OCI-LY7 (cell line): ENCODE measurements at regions not wholly inside any gene's neighbourhood (a gene's known extent, or its start where the extent isn't known, plus 50 kb on each side); places are given as distances from the start of the nearest gene placed in this dataset.

Source experiments
- CTCF ChIP-seq: fragments of 200-600 bp; sonication (generic); conservative IDR thresholded peaks from 2 replicates; pipeline ENCODE4 v1.5.1; 2014; ENCODE audit warnings: mild to moderate bottlenecking, antibody characterized with exemption, low read length, moderate library complexity, mixed read lengths
- EZH2phosphoT487 ChIP-seq: fragments of 200-600 bp; sonication (generic); IDR thresholded peaks from 2 replicates; pipeline ENCODE4 v1.6.1; 2018; ENCODE audit warnings: low read depth, borderline replicate concordance, mild to moderate bottlenecking, mixed run types, antibody characterized with exemption, low read length, moderate library complexity, mixed read lengths

GRCh38 chr2:142668420-142668819 lies 209.0 kb upstream of the KYNU start:
- TF ChIP-seq CTCF (no peak), EZH2phosphoT487 (no peak)
